ENCODE measurements at regions not wholly inside any gene's neighbourhood (a gene's known extent, or its start where the extent isn't known, plus 50 kb on each side); places are given as distances from the start of the nearest gene placed in this dataset.

DNA sequence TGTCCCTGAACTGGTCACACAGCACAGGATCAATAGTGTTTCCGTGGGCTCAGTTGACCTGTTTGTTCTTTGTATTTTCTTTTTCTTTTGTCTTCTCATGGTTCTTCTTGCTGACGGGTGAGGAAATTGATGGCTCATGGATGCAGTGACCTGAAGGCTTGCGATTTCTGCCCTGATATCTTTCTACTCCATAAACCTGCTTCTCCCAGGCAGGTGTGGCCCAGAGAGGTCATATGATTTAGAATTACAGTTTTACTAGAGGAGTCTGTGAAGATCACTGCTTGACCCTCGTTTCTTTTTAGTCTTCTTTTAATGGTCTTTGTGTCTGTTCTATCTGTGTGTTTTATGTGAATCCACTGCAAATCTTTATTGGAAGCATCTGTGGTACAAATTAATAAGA is 195.1 kb upstream of the KLF6 start:
- TF ChIP-seq, protein P1, sequence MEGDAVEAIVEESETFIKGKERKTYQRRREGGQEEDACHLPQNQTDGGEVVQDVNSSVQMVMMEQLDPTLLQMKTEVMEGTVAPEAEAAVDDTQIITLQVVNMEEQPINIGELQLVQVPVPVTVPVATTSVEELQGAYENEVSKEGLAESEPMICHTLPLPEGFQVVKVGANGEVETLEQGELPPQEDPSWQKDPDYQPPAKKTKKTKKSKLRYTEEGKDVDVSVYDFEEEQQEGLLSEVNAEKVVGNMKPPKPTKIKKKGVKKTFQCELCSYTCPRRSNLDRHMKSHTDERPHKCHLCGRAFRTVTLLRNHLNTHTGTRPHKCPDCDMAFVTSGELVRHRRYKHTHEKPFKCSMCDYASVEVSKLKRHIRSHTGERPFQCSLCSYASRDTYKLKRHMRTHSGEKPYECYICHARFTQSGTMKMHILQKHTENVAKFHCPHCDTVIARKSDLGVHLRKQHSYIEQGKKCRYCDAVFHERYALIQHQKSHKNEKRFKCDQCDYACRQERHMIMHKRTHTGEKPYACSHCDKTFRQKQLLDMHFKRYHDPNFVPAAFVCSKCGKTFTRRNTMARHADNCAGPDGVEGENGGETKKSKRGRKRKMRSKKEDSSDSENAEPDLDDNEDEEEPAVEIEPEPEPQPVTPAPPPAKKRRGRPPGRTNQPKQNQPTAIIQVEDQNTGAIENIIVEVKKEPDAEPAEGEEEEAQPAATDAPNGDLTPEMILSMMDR (IDR thresholded peaks at IDR 0.05): no peak
- TF ChIP-seq POLR2A (IDR thresholded peaks at IDR 0.05): no peak

Measured in testis (tissue), 2 donors.